ENCODE measurements at regions not wholly inside any gene's neighbourhood (a gene's known extent, or its start where the extent isn't known, plus 50 kb on each side); places are given as distances from the start of the nearest gene placed in this dataset.

- Histone ChIP-seq H3K27me3 (replicated peaks; ENCODE audit: insufficient read depth, low read depth, low read length, poor library complexity) (no peaks in the 10 kb centered on the region), H3K4me3 (ENCODE audit: low read depth, low read length, poor library complexity, severe bottlenecking) (no peak overlapping the region), H3K9me3 (ENCODE audit: low read depth, low read length, poor library complexity, severe bottlenecking) (no peaks in the 10 kb centered on the region), H3K4me1 (ENCODE audit: insufficient read depth, low read length, poor library complexity, severe bottlenecking) (no peaks in the 10 kb centered on the region), H3K36me3 (ENCODE audit: insufficient read depth, low read length, poor library complexity, severe bottlenecking) (no peaks in the 10 kb centered on the region), H3K27ac (ENCODE audit: low read depth, low read length, poor library complexity, severe bottlenecking) (no peak overlapping the region)
- intact Hi-C loops (cut with micrococcal nuclease; ENCODE audit: unreplicated experiment): no loop called here
- POLR2A ChIA-PET (ENCODE audit: low non-redundant PET): no interaction called here
- CTCF ChIA-PET: no interaction called here
- no peak for DNase-seq (ENCODE audit: low spot score)
- no TSS peak for BruUV-seq (replicated peaks)
- TF ChIP-seq, protein P1, sequence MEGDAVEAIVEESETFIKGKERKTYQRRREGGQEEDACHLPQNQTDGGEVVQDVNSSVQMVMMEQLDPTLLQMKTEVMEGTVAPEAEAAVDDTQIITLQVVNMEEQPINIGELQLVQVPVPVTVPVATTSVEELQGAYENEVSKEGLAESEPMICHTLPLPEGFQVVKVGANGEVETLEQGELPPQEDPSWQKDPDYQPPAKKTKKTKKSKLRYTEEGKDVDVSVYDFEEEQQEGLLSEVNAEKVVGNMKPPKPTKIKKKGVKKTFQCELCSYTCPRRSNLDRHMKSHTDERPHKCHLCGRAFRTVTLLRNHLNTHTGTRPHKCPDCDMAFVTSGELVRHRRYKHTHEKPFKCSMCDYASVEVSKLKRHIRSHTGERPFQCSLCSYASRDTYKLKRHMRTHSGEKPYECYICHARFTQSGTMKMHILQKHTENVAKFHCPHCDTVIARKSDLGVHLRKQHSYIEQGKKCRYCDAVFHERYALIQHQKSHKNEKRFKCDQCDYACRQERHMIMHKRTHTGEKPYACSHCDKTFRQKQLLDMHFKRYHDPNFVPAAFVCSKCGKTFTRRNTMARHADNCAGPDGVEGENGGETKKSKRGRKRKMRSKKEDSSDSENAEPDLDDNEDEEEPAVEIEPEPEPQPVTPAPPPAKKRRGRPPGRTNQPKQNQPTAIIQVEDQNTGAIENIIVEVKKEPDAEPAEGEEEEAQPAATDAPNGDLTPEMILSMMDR (conservative IDR thresholded peaks at IDR 0.05; ENCODE audit: low read depth, low read length): no peak
- no peak for TF ChIP-seq EZH2 (IDR thresholded peaks at IDR 0.05; ENCODE audit: borderline replicate concordance, low read depth, low read length, poor library complexity, severe bottlenecking)
These were observed 252.9 kb downstream of the SNX13 start for GRCh38 chr7:17687361-17687760.

DNA sequence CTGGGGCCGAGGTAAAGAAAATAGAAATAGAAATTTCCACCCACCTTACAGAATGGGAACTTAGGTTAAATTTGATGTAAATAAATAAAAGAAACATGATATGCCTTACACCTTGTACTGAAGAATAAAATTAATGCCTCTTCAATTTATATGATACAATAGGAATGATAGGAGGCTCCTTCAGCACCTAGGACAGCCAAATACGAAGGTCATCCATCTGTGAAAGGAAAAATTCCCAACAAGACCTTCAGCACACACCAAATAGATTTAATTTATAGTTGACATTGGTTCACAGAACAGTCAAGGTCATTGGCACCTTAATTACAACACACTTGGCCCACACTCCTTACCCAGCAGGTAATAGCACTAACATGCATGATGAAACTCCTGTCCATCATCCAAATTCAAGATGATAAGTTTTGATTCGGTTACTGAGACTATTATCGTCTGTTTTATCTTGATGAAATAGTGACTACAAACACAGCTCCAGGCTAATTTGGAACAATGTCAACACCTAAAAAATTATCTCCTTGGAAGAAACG is 250.9 kb downstream of the SNX13 start:
- no peaks in the 10 kb centered on the region for H3K36me3 ChIP-seq (ENCODE audit: insufficient read depth, low read length, poor library complexity, severe bottlenecking)
- CTCF ChIA-PET: no interaction called here
- TF ChIP-seq, protein P1 (conservative IDR thresholded peaks at IDR 0.05; ENCODE audit: low read depth, low read length): no peak
- no peak for TF ChIP-seq EZH2 (IDR thresholded peaks at IDR 0.05; ENCODE audit: borderline replicate concordance, low read depth, low read length, poor library complexity, severe bottlenecking)
- no peak overlapping the region for H3K27ac ChIP-seq (ENCODE audit: low read depth, low read length, poor library complexity, severe bottlenecking)
- H3K4me1 ChIP-seq (ENCODE audit: insufficient read depth, low read length, poor library complexity, severe bottlenecking): no peaks in the 10 kb centered on the region
- intact Hi-C loops (cut with micrococcal nuclease; ENCODE audit: unreplicated experiment): no loop called here
- H3K27me3 ChIP-seq (replicated peaks; ENCODE audit: insufficient read depth, low read depth, low read length, poor library complexity): no peaks in the 10 kb centered on the region
- no peaks in the 10 kb centered on the region for H3K9me3 ChIP-seq (ENCODE audit: low read depth, low read length, poor library complexity, severe bottlenecking)
- POLR2A ChIA-PET (ENCODE audit: low non-redundant PET): no interaction called here
- no peak for DNase-seq (ENCODE audit: low spot score)
- no peak overlapping the region for H3K4me3 ChIP-seq (ENCODE audit: low read depth, low read length, poor library complexity, severe bottlenecking)
- no TSS peak for BruUV-seq (replicated peaks)

DNA sequence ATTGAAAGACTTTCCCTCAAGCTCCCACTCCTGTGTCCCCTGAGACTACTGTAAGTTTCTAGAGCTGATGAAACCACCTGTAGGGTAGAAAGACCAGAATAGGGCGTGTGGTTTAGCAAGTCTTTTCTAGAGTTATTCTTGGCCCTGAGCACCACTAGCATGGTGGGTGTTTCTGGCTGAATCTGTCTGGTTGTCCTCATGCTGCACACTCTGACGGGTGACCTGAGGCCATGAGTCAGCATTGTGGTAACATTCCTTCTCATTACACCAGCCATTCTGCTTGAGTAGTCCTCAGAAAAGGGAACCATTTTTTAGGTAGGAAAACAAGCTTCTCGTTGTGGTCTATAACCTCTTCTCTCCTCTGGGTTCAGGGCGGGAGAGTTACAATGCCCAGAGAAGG is 250.3 kb downstream of the SNX13 start:
- intact Hi-C loops (cut with micrococcal nuclease; ENCODE audit: unreplicated experiment): no loop called here
- DNase-seq (ENCODE audit: low spot score): no peak
- Histone ChIP-seq H3K27ac (ENCODE audit: low read depth, low read length, poor library complexity, severe bottlenecking) (no peak overlapping the region), H3K9me3 (ENCODE audit: low read depth, low read length, poor library complexity, severe bottlenecking) (no peaks in the 10 kb centered on the region), H3K4me3 (ENCODE audit: low read depth, low read length, poor library complexity, severe bottlenecking) (no peak overlapping the region), H3K36me3 (ENCODE audit: insufficient read depth, low read length, poor library complexity, severe bottlenecking) (no peaks in the 10 kb centered on the region), H3K27me3 (replicated peaks; ENCODE audit: insufficient read depth, low read depth, low read length, poor library complexity) (no peaks in the 10 kb centered on the region), H3K4me1 (ENCODE audit: insufficient read depth, low read length, poor library complexity, severe bottlenecking) (no peaks in the 10 kb centered on the region)
- ChIA-PET POLR2A (ENCODE audit: low non-redundant PET) (no interaction called here), CTCF (no interaction called here)
- no peak for TF ChIP-seq EZH2 (IDR thresholded peaks at IDR 0.05; ENCODE audit: borderline replicate concordance, low read depth, low read length, poor library complexity, severe bottlenecking)
- TF ChIP-seq, protein P1 (conservative IDR thresholded peaks at IDR 0.05; ENCODE audit: low read depth, low read length): no peak
- BruUV-seq (replicated peaks): no TSS peak
